ENCODE measurements at regions not wholly inside any gene's neighbourhood (a gene's known extent, or its start where the extent isn't known, plus 50 kb on each side); places are given as distances from the start of the nearest gene placed in this dataset.
"Not testable (repeated sequence)": the region's sequence is repeated elsewhere in the genome, so short reads cannot be mapped to it uniquely, and the experiment has no call there.

- H3K27ac ChIP-seq: not testable (repeated sequence)
Observed at GRCh38 chr2:215889240-215889969, 123.9 kb downstream of the MREG start.

DNA sequence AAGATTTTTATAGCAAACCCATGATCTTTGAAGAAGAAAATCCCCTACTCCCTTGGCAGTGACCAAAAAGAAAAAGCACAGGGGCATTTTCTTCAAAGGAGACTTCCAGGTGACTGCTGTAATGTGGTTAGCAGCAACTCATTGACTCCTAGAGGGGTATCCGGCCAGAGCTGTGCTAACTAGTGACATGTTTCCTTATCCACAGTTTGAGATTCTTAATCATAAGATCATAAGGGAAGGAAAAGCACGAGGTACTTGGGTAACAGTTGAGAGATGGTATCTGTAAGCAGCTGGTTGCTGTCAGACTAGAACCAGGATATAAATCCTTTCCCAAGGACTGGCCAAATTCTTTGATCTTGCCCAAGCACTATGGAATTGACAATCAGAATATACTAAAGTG lies 124.7 kb downstream of the MREG start:
- H3K27ac ChIP-seq: no peak overlapping the region
- TF ChIP-seq, protein P1, sequence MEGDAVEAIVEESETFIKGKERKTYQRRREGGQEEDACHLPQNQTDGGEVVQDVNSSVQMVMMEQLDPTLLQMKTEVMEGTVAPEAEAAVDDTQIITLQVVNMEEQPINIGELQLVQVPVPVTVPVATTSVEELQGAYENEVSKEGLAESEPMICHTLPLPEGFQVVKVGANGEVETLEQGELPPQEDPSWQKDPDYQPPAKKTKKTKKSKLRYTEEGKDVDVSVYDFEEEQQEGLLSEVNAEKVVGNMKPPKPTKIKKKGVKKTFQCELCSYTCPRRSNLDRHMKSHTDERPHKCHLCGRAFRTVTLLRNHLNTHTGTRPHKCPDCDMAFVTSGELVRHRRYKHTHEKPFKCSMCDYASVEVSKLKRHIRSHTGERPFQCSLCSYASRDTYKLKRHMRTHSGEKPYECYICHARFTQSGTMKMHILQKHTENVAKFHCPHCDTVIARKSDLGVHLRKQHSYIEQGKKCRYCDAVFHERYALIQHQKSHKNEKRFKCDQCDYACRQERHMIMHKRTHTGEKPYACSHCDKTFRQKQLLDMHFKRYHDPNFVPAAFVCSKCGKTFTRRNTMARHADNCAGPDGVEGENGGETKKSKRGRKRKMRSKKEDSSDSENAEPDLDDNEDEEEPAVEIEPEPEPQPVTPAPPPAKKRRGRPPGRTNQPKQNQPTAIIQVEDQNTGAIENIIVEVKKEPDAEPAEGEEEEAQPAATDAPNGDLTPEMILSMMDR (conservative IDR thresholded peaks at IDR 0.05): no peak

GRCh38 chr2:215887303-215887702 lies 126.0 kb downstream of the MREG start:
- no peak overlapping the region for H3K27ac ChIP-seq
- TF ChIP-seq, protein P1 (conservative IDR thresholded peaks at IDR 0.05): no peak

GRCh38 chr2:215886022-215886421 lies 127.3 kb downstream of the MREG start:
- H3K27ac ChIP-seq: no peak overlapping the region
- TF ChIP-seq, protein P1 (conservative IDR thresholded peaks at IDR 0.05): no peak

- no peak overlapping the region for H3K27ac ChIP-seq
- TF ChIP-seq, protein P1 (conservative IDR thresholded peaks at IDR 0.05): no peak
Observed at GRCh38 chr2:215885536-215885935, 127.8 kb downstream of the MREG start.

DNA sequence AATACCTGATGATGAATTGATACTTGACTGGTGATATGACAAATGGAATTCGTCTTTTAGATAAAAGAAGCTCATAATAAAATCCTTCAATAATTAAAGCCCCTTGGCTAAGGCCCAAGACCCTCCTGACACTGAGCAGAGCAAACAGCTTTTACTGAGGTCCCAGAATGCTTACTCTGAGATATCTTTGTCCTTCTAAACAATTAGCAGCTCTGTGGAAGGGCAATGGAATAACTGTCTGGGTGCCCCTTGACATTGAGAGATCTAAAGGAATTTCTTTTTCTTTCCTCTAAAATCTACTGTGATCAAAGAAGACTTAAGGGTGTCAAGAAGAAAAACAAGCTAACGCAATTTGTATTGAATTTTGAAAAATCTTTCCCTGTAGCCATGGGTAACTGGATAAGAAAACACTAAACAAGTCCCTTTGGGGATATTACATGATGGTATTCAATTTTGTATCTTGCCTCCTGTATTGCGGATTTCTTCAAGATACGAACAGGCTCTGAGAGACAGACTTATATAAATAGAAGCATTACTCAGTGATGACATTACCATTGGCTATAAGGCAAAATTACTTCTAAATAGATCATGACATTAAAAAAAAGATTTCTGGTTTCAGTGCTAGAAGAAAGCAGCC lies 128.8 kb downstream of the MREG start:
- TF ChIP-seq, protein P1 (conservative IDR thresholded peaks at IDR 0.05): no peak

GRCh38 chr2:215883799-215884198 lies 129.6 kb downstream of the MREG start:
- TF ChIP-seq, protein P1 (conservative IDR thresholded peaks at IDR 0.05): no peak
- H3K27ac ChIP-seq: no peak overlapping the region

More for the DNA sequence above, 128.8 kb downstream of the MREG start:
- H3K27ac ChIP-seq: no peak overlapping the region

DNA sequence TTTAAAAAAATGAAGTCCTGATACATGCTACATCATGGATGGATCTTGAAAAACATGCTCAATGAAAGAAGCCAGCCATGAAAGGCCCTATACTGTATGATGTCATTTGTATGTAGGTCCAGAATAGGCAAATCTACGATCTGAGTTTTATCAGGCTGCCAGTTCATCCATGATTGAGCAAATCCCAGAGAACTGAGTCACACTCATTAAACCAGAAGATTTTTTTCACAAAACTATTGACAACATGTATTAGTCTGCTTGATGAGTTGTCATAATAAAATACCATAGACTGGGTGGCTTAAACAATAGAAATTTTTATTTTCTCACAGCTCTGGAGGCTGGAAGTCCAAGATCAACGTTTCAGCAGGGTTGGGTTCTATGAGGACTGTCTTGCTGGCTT lies 130.7 kb downstream of the MREG start:
- TF ChIP-seq, protein P1 (conservative IDR thresholded peaks at IDR 0.05): no peak
- H3K27ac ChIP-seq: no peak overlapping the region

Data from VCaP (cell line).